Natural killer cell (primary cell): ENCODE measurements at regions not wholly inside any gene's neighbourhood (a gene's known extent, or its start where the extent isn't known, plus 50 kb on each side); places are given as distances from the start of the nearest gene placed in this dataset.

ENCODE experiments used
- ATAC-seq, 3 donors: fragments of 150-1000 bp in 2 of 3; fragments of 200-7000 bp in 1 of 3; cut with Tn5 transposase; 1 replicate in 1 of 3; 2 replicates in 2 of 3; pipeline ENCODE4 v1.10.0; 2021; ENCODE audit warnings: mild to moderate bottlenecking in 2 of 3, moderate library complexity in 2 of 3
- DNase-seq, 2 donors: peaks; one replicate each; pipeline versions ENCODE4 v3.0.0 to v3.0.0-alpha.2; 2013 to 2021; ENCODE audit warnings: mixed read lengths in 1 of 2
- H3K27ac ChIP-seq: one replicate; pipeline ENCODE4 v1.5.1; 2013; ENCODE audit warnings: mild to moderate bottlenecking, low read length
- H3K27me3 ChIP-seq: one replicate; pipeline ENCODE4 v1.6.1; 2013; ENCODE audit warnings: low read length; ENCODE audit not compliant: control insufficient read depth, insufficient read depth
- H3K36me3 ChIP-seq: one replicate; pipeline ENCODE4 v1.6.1; 2013; ENCODE audit warnings: low read length; ENCODE audit not compliant: control insufficient read depth, insufficient read depth
- H3K4me1 ChIP-seq: one replicate; pipeline ENCODE4 v1.6.1; 2013; ENCODE audit warnings: low read length; ENCODE audit not compliant: control insufficient read depth, insufficient read depth
- H3K4me3 ChIP-seq: one replicate; pipeline ENCODE4 v1.5.1; 2013; ENCODE audit warnings: low read length
- H3K9me3 ChIP-seq: one replicate; pipeline ENCODE4 v1.6.1; 2013; ENCODE audit warnings: low read length; ENCODE audit not compliant: control insufficient read depth, insufficient read depth
- H3K27ac Mint-ChIP-seq, 2 donors: one replicate each; pipeline ENCODE4 v1.8.0; 2022; ENCODE audit warnings: mild to moderate bottlenecking in 2 of 2, mixed read lengths in 2 of 2, moderate library complexity in 1 of 2
- H3K27me3 Mint-ChIP-seq, 2 donors: one replicate each; pipeline ENCODE4 v1.8.0; 2022; ENCODE audit warnings: low read depth in 2 of 2, mixed read lengths in 2 of 2
- H3K36me3 Mint-ChIP-seq: one replicate; pipeline ENCODE4 v1.8.0; 2022; ENCODE audit warnings: mixed read lengths
- H3K4me1 Mint-ChIP-seq, 2 donors: one replicate each; pipeline ENCODE4 v1.8.0; 2022; ENCODE audit warnings: mixed read lengths in 2 of 2
- H3K4me3 Mint-ChIP-seq: one replicate; pipeline ENCODE4 v1.8.0; 2022; ENCODE audit warnings: mild to moderate bottlenecking, moderate library complexity, mixed read lengths
- H3K9me3 Mint-ChIP-seq, 2 donors: one replicate each; pipeline ENCODE4 v1.8.0; 2022; ENCODE audit warnings: mixed read lengths in 2 of 2
- CTCF ChIP-seq: fragments of 200-600 bp; IDR thresholded peaks from one replicate; pipeline ENCODE4 v1.8.0; 2022; ENCODE audit warnings: antibody characterized with exemption
- WGBS: methylation state at CpG from one replicate; pipeline ENCODE4 v1.1.7; 2013; ENCODE audit warnings: missing lambda C conversion rate; ENCODE audit not compliant: insufficient coverage; 5-methylcytosine and 5-hydroxymethylcytosine counted together
- intact Hi-C: fragments of 100-400 bp; cut with micrococcal nuclease; formaldehyde crosslinking; loops from one replicate; pipeline ENCODE4 v1.14.2; 2022

GRCh38 chr3:64917914-64918453, 230.2 kb upstream of the ADAMTS9 start:
- TF ChIP-seq CTCF: no peak
- Mint-ChIP-seq H3K27ac (no peak overlapping the region), H3K36me3 (no peaks in the 10 kb centered on the region), H3K4me3 (no peak overlapping the region), H3K27me3 (no peaks in the 10 kb centered on the region), H3K4me1 (no peaks in the 10 kb centered on the region), H3K9me3 (peaks cover 2 to 13% of the 10 kb centered on the region in 2 donors)
- no peaks in the 10 kb centered on the region for H3K36me3 ChIP-seq
- ATAC-seq (no peak), DNase-seq (no peak)
- no peaks in the 10 kb centered on the region for H3K27me3 ChIP-seq
- H3K9me3 ChIP-seq: no peaks in the 10 kb centered on the region
- no peaks in the 10 kb centered on the region for H3K4me1 ChIP-seq
- no peak overlapping the region for H3K27ac ChIP-seq
- no CpG with 5 or more reads among the region's 1 CpG for WGBS
- no peak overlapping the region for H3K4me3 ChIP-seq
- intact Hi-C loops: no loop called here

- WGBS: 89% methylated on average over 4 of the region's 4 CpGs
- Histone ChIP-seq H3K27ac (no peak overlapping the region), H3K4me3 (no peak overlapping the region), H3K4me1 (no peaks in the 10 kb centered on the region), H3K27me3 (no peaks in the 10 kb centered on the region), H3K9me3 (no peaks in the 10 kb centered on the region), H3K36me3 (no peaks in the 10 kb centered on the region)
- H3K27ac Mint-ChIP-seq: no peak overlapping the region
- ATAC-seq: no peak
- TF ChIP-seq CTCF: no peak
- H3K9me3 Mint-ChIP-seq: peaks cover 6 to 17% of the 10 kb centered on the region in 2 donors
- H3K36me3 Mint-ChIP-seq: no peaks in the 10 kb centered on the region
- H3K27me3 Mint-ChIP-seq: no peaks in the 10 kb centered on the region
- H3K4me3 Mint-ChIP-seq: no peak overlapping the region
- intact Hi-C loops: no loop called here
- no peaks in the 10 kb centered on the region for H3K4me1 Mint-ChIP-seq
- DNase-seq: no peak
These were observed 229.1 kb upstream of the ADAMTS9 start for GRCh38 chr3:64916937-64917336.

DNA sequence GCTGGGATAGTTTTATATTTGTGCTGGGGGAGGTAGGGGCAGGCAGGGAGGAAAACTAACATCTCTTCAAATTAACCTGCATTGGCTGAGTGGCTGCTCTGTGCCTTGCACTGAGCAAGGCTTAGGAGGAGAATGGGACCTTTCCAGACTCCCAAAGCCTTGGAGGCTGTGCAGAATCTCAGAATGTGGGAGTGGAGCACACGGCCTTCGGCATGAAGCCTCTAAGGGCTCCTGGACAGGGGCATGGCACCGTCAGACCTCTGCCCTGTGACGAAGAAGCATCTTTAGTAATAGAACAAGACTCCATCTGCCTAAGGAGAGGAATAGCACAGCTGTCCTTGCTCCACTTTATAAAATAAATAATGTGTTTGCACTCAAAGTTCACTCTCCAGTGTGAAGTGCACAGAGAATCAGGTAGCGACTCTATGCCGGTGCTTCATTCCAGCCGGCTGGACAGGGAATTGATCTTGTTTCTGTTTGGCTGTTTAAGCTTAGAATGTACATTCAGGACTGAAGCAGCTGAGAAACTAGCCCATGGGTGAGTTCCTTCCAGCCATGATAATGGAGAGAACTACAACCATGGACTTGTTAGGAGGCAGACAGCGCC, 228.5 kb upstream of the ADAMTS9 start:
- H3K4me3 ChIP-seq: no peak overlapping the region
- no peaks in the 10 kb centered on the region for H3K36me3 ChIP-seq
- no peak overlapping the region for H3K27ac ChIP-seq
- Mint-ChIP-seq H3K27me3 (no peaks in the 10 kb centered on the region), H3K36me3 (no peaks in the 10 kb centered on the region), H3K27ac (no peak overlapping the region), H3K9me3 (peaks cover 6 to 17% of the 10 kb centered on the region in 2 donors), H3K4me1 (no peaks in the 10 kb centered on the region), H3K4me3 (no peak overlapping the region)
- 96% methylated on average over 8 of the region's 8 CpGs for WGBS
- DNase-seq (no peak), ATAC-seq (no peak)
- H3K27me3 ChIP-seq: no peaks in the 10 kb centered on the region
- TF ChIP-seq CTCF: no peak
- H3K9me3 ChIP-seq: no peaks in the 10 kb centered on the region
- H3K4me1 ChIP-seq: no peaks in the 10 kb centered on the region
- intact Hi-C loops: no loop called here

DNA sequence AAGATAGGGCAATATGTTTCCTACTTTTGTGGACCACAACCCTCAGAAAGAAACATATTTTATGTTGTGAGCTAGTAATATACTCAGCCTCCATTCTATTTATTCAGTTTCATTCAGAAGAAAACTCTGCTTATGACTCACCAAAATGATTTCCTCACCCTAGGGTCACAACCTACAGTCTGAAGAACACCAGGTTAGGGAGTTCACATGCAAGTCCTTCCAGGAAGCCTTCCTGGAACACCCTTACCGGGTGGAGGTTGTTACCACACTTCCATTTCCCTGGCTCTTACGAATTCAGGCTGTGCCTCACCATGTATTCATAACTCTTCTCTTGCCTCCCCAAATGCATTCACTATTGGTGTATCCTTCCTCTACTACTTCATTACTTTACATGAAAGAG, 228.0 kb upstream of the ADAMTS9 start:
- intact Hi-C loops: no loop called here
- no peak for TF ChIP-seq CTCF
- H3K4me3 Mint-ChIP-seq: no peak overlapping the region
- Histone ChIP-seq H3K4me3 (no peak overlapping the region), H3K36me3 (no peaks in the 10 kb centered on the region), H3K27ac (no peak overlapping the region), H3K4me1 (no peaks in the 10 kb centered on the region), H3K9me3 (no peaks in the 10 kb centered on the region), H3K27me3 (no peaks in the 10 kb centered on the region)
- WGBS: 78% methylated on average over 2 of the region's 2 CpGs
- no peaks in the 10 kb centered on the region for H3K27me3 Mint-ChIP-seq
- H3K27ac Mint-ChIP-seq: no peak overlapping the region
- DNase-seq: no peak
- no peak for ATAC-seq
- H3K9me3 Mint-ChIP-seq: peaks cover 8 to 19% of the 10 kb centered on the region in 2 donors
- H3K36me3 Mint-ChIP-seq: no peaks in the 10 kb centered on the region
- no peaks in the 10 kb centered on the region for H3K4me1 Mint-ChIP-seq
